H1 (cell line): ENCODE measurements at regions not wholly inside any gene's neighbourhood (a gene's known extent, or its start where the extent isn't known, plus 50 kb on each side); places are given as distances from the start of the nearest gene placed in this dataset.

ENCODE experiments used
- CTCF ChIA-PET: fragments of 300-600 bp; sonication (Branson Sonifier 250); formaldehyde crosslinking; loops from one replicate; lab custom pipeline; 2021; ENCODE audit not compliant: partially characterized antibody; lab: Charles Lee
- POLR2A ChIA-PET: fragments of 300-600 bp; sonication (Branson Sonifier 250); formaldehyde crosslinking; loops from one replicate; lab custom pipeline; 2021; ENCODE audit warnings: inconsistent platforms; ENCODE audit not compliant: partially characterized antibody; lab: Charles Lee
- DNase-seq, 2 experiments: peaks; one replicate each; pipeline versions ENCODE4 v3.0.0 to v3.0.0-alpha.2; 2010 to 2022; ENCODE audit warnings: low spot score in 2 of 2, low read depth in 1 of 2, mixed read lengths in 1 of 2
- FAIRE-seq: peaks from 2 replicates; lab custom pipeline; 2011; peaks lifted over from hg19 to GRCh38; lab: Jason Lieb, UNC
- H2AFZ ChIP-seq: 2 replicates; pipeline ENCODE4 v1.8.1; 2012; ENCODE audit warnings: low read length, inconsistent platforms
- H2AK5ac ChIP-seq: 2 replicates; pipeline ENCODE4 v1.6.1; 2013; ENCODE audit warnings: low read depth, low read length
- H2BK120ac ChIP-seq: replicated peaks from 2 replicates; pipeline ENCODE3; 2013; ENCODE audit warnings: low read depth, low read length, inconsistent platforms
- H2BK12ac ChIP-seq: 2 replicates; pipeline ENCODE4 v1.6.1; 2013; ENCODE audit warnings: low read depth, low read length
- H2BK15ac ChIP-seq: 2 replicates; pipeline ENCODE4 v1.6.1; 2013; ENCODE audit warnings: low read length
- H2BK20ac ChIP-seq: 2 replicates; pipeline ENCODE4 v1.6.1; 2013; ENCODE audit warnings: low read length
- H2BK5ac ChIP-seq: 2 replicates; pipeline ENCODE4 v1.6.1; 2013; ENCODE audit warnings: low read depth, low read length
- H3K14ac ChIP-seq: 2 replicates; pipeline ENCODE4 v1.6.1; 2013; ENCODE audit warnings: inconsistent platforms; ENCODE audit not compliant: insufficient read length
- H3K18ac ChIP-seq: 2 replicates; pipeline ENCODE4 v1.6.1; 2013; ENCODE audit warnings: low read length; ENCODE audit errors: extremely low read depth
- H3K23ac ChIP-seq: 2 replicates; pipeline ENCODE4 v1.6.1; 2013; ENCODE audit warnings: inconsistent platforms; ENCODE audit not compliant: insufficient read length
- H3K23me2 ChIP-seq: 2 replicates; pipeline ENCODE4 v1.6.1; 2013; ENCODE audit warnings: low read depth, low read length
- H3K27ac ChIP-seq: 2 replicates; pipeline ENCODE4 v1.6.1; 2011; ENCODE audit warnings: low read depth, low read length, inconsistent platforms
- H3K27me3 ChIP-seq, 4 experiments: replicated peaks in 1 of 4; 1 replicate in 1 of 4; 2 replicates in 3 of 4; pipeline versions ENCODE4 v1.6.1 to v1.8.1; 2011 to 2013; ENCODE audit warnings: low read length in 3 of 4, mild to moderate bottlenecking in 3 of 4, inconsistent platforms in 2 of 4, mixed read lengths in 2 of 4, moderate library complexity in 1 of 4; ENCODE audit not compliant: control insufficient read depth in 3 of 4, insufficient read depth in 3 of 4; ENCODE audit errors: extremely low read depth in 1 of 4
- H3K36me3 ChIP-seq, 4 experiments: 2 replicates each; pipeline versions ENCODE4 v1.6.1 to v1.8.1; 2011 to 2013; ENCODE audit warnings: mild to moderate bottlenecking in 4 of 4, low read length in 3 of 4, moderate library complexity in 2 of 4, control low read depth in 1 of 4, inconsistent platforms in 1 of 4; ENCODE audit not compliant: insufficient read depth in 4 of 4, control insufficient read depth in 2 of 4
- H3K4ac ChIP-seq: replicated peaks from 2 replicates; pipeline ENCODE3; 2013; ENCODE audit warnings: low read length, low read depth, mixed read lengths, inconsistent platforms; ENCODE audit not compliant: insufficient read length
- H3K4me1 ChIP-seq, 4 experiments: replicated peaks in 1 of 4; 1 replicate in 1 of 4; 2 replicates in 3 of 4; pipeline versions ENCODE4 v1.6.1 to v1.8.1; 2011 to 2013; ENCODE audit warnings: low read length in 3 of 4, inconsistent platforms in 2 of 4, mixed read lengths in 1 of 4; ENCODE audit not compliant: insufficient read depth in 4 of 4, control insufficient read depth in 3 of 4
- H3K4me2 ChIP-seq, 2 experiments: 2 replicates each; pipeline versions ENCODE4 v1.6.1 to v1.8.1; 2011 to 2013; ENCODE audit warnings: low read depth in 2 of 2, low read length in 2 of 2, control low read depth in 1 of 2, inconsistent platforms in 1 of 2, mild to moderate bottlenecking in 1 of 2; ENCODE audit not compliant: insufficient read depth in 1 of 2
- H3K4me3 ChIP-seq, 4 experiments: fragments of 200-600, 300-600 bp in 1 of 4; sonication (generic), shearing (Covaris generic), sonication (Bioruptor Twin) in 1 of 4; 2 replicates each; pipeline versions ENCODE4 v1.5.1 to v1.8.1; 2011 to 2016; ENCODE audit warnings: low read length in 4 of 4, low read depth in 3 of 4, control low read depth in 2 of 4, inconsistent platforms in 2 of 4, mild to moderate bottlenecking in 2 of 4, mixed read lengths in 1 of 4, moderate library complexity in 1 of 4; ENCODE audit not compliant: insufficient read depth in 2 of 4; ENCODE audit errors: extremely low read depth in 1 of 4
- H3K56ac ChIP-seq: replicated peaks from 2 replicates; pipeline ENCODE3; 2013; ENCODE audit warnings: low read depth, mild to moderate bottlenecking, mixed read lengths, low read length, inconsistent platforms; ENCODE audit not compliant: insufficient read length
- H3K79me1 ChIP-seq: 2 replicates; pipeline ENCODE4 v1.6.1; 2013; ENCODE audit warnings: low read depth, low read length, control low read depth
- H3K79me2 ChIP-seq, 2 experiments: 2 replicates each; pipeline versions ENCODE4 v1.6.1 to v1.8.1; 2012 to 2013; ENCODE audit warnings: low read length in 2 of 2, mild to moderate bottlenecking in 2 of 2, inconsistent platforms in 1 of 2; ENCODE audit not compliant: insufficient read depth in 2 of 2, control insufficient read depth in 1 of 2
- H3K9ac ChIP-seq, 4 experiments: replicated peaks in 1 of 4; 1 replicate in 1 of 4; 2 replicates in 3 of 4; pipeline versions ENCODE4 v1.6.1 to v1.8.1; 2011 to 2013; ENCODE audit warnings: low read depth in 3 of 4, low read length in 3 of 4, control low read depth in 2 of 4, mild to moderate bottlenecking in 2 of 4, moderate library complexity in 2 of 4, inconsistent platforms in 1 of 4; ENCODE audit errors: extremely low read depth in 1 of 4
- H3K9me3 ChIP-seq, 2 experiments: 2 replicates each; pipeline versions ENCODE4 v1.6.1 to v1.8.1; 2012 to 2013; ENCODE audit warnings: mild to moderate bottlenecking in 2 of 2, moderate library complexity in 2 of 2, control low read depth in 1 of 2, inconsistent platforms in 1 of 2, low read depth in 1 of 2, low read length in 1 of 2, mixed read lengths in 1 of 2; ENCODE audit not compliant: insufficient read depth in 2 of 2
- H4K20me1 ChIP-seq, 2 experiments: replicated peaks in 1 of 2; 2 replicates each; pipeline versions ENCODE3 to v1.8.1; 2011 to 2013; ENCODE audit warnings: inconsistent platforms in 2 of 2, low read length in 2 of 2, mild to moderate bottlenecking in 1 of 2; ENCODE audit not compliant: insufficient read depth in 2 of 2, control insufficient read depth in 1 of 2
- H4K5ac ChIP-seq: 2 replicates; pipeline ENCODE4 v1.6.1; 2013; ENCODE audit warnings: low read length, low read depth, mixed read lengths, inconsistent platforms; ENCODE audit not compliant: insufficient read length
- H4K8ac ChIP-seq: 2 replicates; pipeline ENCODE4 v1.8.0; 2013; ENCODE audit warnings: mild to moderate bottlenecking, moderate library complexity, low read length, inconsistent platforms; ENCODE audit not compliant: insufficient read depth; ENCODE audit errors: extremely low read depth
- H4K91ac ChIP-seq: replicated peaks from 2 replicates; pipeline ENCODE3; 2013; ENCODE audit warnings: low read length, mixed read lengths, inconsistent platforms; ENCODE audit not compliant: insufficient read length
- BRCA1 ChIP-seq: IDR thresholded peaks from 2 replicates; pipeline ENCODE4 v1.6.1; 2012; ENCODE audit warnings: low read depth, low read length, improper control_type of control experiment
- CEBPB ChIP-seq: IDR thresholded peaks from 2 replicates; pipeline ENCODE4 v1.6.1; 2012; ENCODE audit warnings: low read depth, low read length
- EGR1 ChIP-seq: IDR thresholded peaks from 2 replicates; pipeline ENCODE4 v1.6.1; 2011; ENCODE audit warnings: low read depth, low read length, borderline replicate concordance
- FOSL1 ChIP-seq: IDR thresholded peaks from 2 replicates; pipeline ENCODE4 v1.6.1; 2011; ENCODE audit warnings: mild to moderate bottlenecking, low read depth, low read length, moderate library complexity; ENCODE audit not compliant: insufficient read depth
- GABPA ChIP-seq: IDR thresholded peaks from 2 replicates; pipeline ENCODE4 v1.6.1; 2011; ENCODE audit warnings: mild to moderate bottlenecking, low read length, moderate library complexity, borderline replicate concordance; ENCODE audit not compliant: insufficient read depth
- MAX ChIP-seq: IDR thresholded peaks from 2 replicates; pipeline ENCODE4 v1.6.1; 2012; ENCODE audit warnings: inconsistent platforms
- PHF8 ChIP-seq: fragments of 200-600 bp; sonication (generic); conservative IDR thresholded peaks from 2 replicates; pipeline ENCODE4 v1.7.1; 2012; ENCODE audit warnings: low read depth, mild to moderate bottlenecking, inconsistent platforms, low read length, moderate library complexity
- POLR2AphosphoS5 ChIP-seq: IDR thresholded peaks from 2 replicates; pipeline ENCODE4 v1.6.1; 2011; ENCODE audit warnings: low read depth, low read length
- SIRT6 ChIP-seq: IDR thresholded peaks from one replicate; pipeline ENCODE4 v1.7.1; 2012; ENCODE audit warnings: low read length, inconsistent platforms
- TEAD4 ChIP-seq: IDR thresholded peaks from 2 replicates; pipeline ENCODE4 v1.6.1; 2012; ENCODE audit warnings: low read depth, low read length, inconsistent platforms, mixed read lengths
- WGBS, 2 experiments: shearing (Covaris generic) in 1 of 2; methylation state at CpG; one replicate each; pipeline versions ENCODE4 v1.1.6 to v1.1.7; 2013 to 2015; ENCODE audit warnings: low lambda C conversion rate in 2 of 2, mixed read lengths in 2 of 2, inconsistent platforms in 1 of 2, low coverage in 1 of 2, missing lambda C conversion rate in 1 of 2; ENCODE audit not compliant: insufficient replicate concordance in 2 of 2, insufficient coverage in 1 of 2, insufficient read length in 1 of 2; ENCODE audit errors: extremely low coverage in 1 of 2, missing lambda C conversion rate in 1 of 2; 5-methylcytosine and 5-hydroxymethylcytosine counted together
- TF ChIP-seq, protein P1 (sequence below): IDR thresholded peaks from 2 replicates; pipeline ENCODE4 v1.6.1; 2011; ENCODE audit warnings: low read length, improper control_type of control experiment
- TF ChIP-seq, protein P2 (sequence below): IDR thresholded peaks from 2 replicates; pipeline ENCODE4 v1.6.1; 2012; ENCODE audit warnings: low read length, inconsistent platforms

DNA sequence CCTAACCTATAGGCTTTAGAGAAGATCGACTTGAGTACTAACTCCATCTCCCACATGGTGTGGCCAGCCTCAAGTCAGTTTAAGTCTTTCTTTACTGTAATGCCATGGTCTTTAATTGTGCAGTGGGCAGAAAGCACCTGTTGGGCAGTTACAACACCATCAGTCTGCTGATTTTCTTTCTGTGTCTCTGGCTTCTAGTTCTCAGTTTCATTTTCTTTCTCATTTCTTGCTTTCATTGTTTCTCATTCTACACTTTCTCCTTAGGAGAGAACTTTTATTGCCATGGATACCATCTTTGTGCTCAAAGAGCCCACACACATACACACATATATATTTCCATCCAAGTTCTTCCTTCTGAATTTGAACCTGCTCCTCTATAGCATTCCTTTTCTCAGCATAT lies 96.1 kb upstream of the SLC16A7 start:
- Histone ChIP-seq H4K20me1 (no peaks in the 10 kb centered on the region), H3K4me1 (peaks cover 0 to 7% (median 1%) of the 10 kb centered on the region in 4 experiments; a peak in 1 of 7 replicates), H3K79me2 (no peaks in the 10 kb centered on the region), H4K91ac (no peak overlapping the region), H2BK12ac (no peak overlapping the region), H3K56ac (no peak overlapping the region), H3K9me3 (no peaks in the 10 kb centered on the region), H4K5ac (no peak overlapping the region), H3K27me3 (peaks cover 0 to 1% (median 0%) of the 10 kb centered on the region in 4 experiments; a peak in 1 of 7 replicates), H2BK5ac (no peak overlapping the region), H3K4me3 (no peak overlapping the region; a peak in 1 of 8 replicates), H3K4me2 (peak overlapping the region in 1 of 2 experiments; percentile 53; a peak in 2 of 4 replicates), H2AFZ (no peak overlapping the region), H3K18ac (no peak overlapping the region), H4K8ac (no peak overlapping the region), H3K79me1 (no peaks in the 10 kb centered on the region), H3K23me2 (no peaks in the 10 kb centered on the region), H2BK15ac (no peak overlapping the region), H3K27ac (no peak overlapping the region), H3K14ac (no peak overlapping the region), H3K23ac (no peak overlapping the region), H3K9ac (no peak overlapping the region), H3K36me3 (no peaks in the 10 kb centered on the region), H2BK20ac (no peak overlapping the region), H2AK5ac (no peak overlapping the region), H3K4ac (no peak overlapping the region), H2BK120ac (no peak overlapping the region)
- WGBS, 2 experiments = 100% methylated on average over 1 of the region's 1 CpG; no CpG with 5 or more reads in 1 of the 2 experiments
- ChIA-PET POLR2A (no interaction called here), CTCF (interaction anchor here (0.7 kb wide), 1 partner anchor 308 kb away, joined by 3 read pairs; no protein-coding TSS in a partner anchor)
- FAIRE-seq = no peak
- DNase-seq = no peak
- no peak for TF ChIP-seq MAX
- TF ChIP-seq, protein P1, sequence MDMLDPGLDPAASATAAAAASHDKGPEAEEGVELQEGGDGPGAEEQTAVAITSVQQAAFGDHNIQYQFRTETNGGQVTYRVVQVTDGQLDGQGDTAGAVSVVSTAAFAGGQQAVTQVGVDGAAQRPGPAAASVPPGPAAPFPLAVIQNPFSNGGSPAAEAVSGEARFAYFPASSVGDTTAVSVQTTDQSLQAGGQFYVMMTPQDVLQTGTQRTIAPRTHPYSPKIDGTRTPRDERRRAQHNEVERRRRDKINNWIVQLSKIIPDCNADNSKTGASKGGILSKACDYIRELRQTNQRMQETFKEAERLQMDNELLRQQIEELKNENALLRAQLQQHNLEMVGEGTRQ = no peak
- no peak for TF ChIP-seq CEBPB
- no peak for TF ChIP-seq SIRT6
- TF ChIP-seq EGR1 = no peak
- no peak for TF ChIP-seq TEAD4
- no peak for TF ChIP-seq BRCA1
- TF ChIP-seq POLR2AphosphoS5 = no peak
- no peak for TF ChIP-seq GABPA
- TF ChIP-seq PHF8 = no peak
- TF ChIP-seq, protein P2, sequence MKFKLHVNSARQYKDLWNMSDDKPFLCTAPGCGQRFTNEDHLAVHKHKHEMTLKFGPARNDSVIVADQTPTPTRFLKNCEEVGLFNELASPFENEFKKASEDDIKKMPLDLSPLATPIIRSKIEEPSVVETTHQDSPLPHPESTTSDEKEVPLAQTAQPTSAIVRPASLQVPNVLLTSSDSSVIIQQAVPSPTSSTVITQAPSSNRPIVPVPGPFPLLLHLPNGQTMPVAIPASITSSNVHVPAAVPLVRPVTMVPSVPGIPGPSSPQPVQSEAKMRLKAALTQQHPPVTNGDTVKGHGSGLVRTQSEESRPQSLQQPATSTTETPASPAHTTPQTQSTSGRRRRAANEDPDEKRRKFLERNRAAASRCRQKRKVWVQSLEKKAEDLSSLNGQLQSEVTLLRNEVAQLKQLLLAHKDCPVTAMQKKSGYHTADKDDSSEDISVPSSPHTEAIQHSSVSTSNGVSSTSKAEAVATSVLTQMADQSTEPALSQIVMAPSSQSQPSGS = no peak
- no peak for TF ChIP-seq FOSL1
